Endothelial cell (in vitro differentiated cells): ENCODE measurements at regions not wholly inside any gene's neighbourhood (a gene's known extent, or its start where the extent isn't known, plus 50 kb on each side); places are given as distances from the start of the nearest gene placed in this dataset.

Experiments
- DNase-seq: peaks from one replicate; pipeline ENCODE4 v3.0.0; 2021; ENCODE audit warnings: low spot score
- H3K27ac Mint-ChIP-seq: one replicate; pipeline ENCODE4 v1.8.0; 2021; ENCODE audit warnings: mixed read lengths, inconsistent platforms; ENCODE audit not compliant: unreplicated experiment
- H3K27me3 Mint-ChIP-seq: one replicate; pipeline ENCODE4 v1.8.0; 2021; ENCODE audit warnings: mild to moderate bottlenecking, moderate library complexity, mixed read lengths, inconsistent platforms; ENCODE audit not compliant: unreplicated experiment
- H3K36me3 Mint-ChIP-seq: one replicate; pipeline ENCODE4 v1.8.0; 2021; ENCODE audit warnings: mild to moderate bottlenecking, low read depth, mixed read lengths, inconsistent platforms; ENCODE audit not compliant: unreplicated experiment
- H3K4me1 Mint-ChIP-seq: one replicate; pipeline ENCODE4 v1.8.0; 2021; ENCODE audit warnings: mild to moderate bottlenecking, mixed read lengths, inconsistent platforms; ENCODE audit not compliant: unreplicated experiment
- H3K4me3 Mint-ChIP-seq: one replicate; pipeline ENCODE4 v1.8.0; 2021; ENCODE audit warnings: mild to moderate bottlenecking, mixed read lengths, inconsistent platforms; ENCODE audit not compliant: unreplicated experiment
- H3K9me3 Mint-ChIP-seq: one replicate; pipeline ENCODE4 v1.8.0; 2021; ENCODE audit warnings: mixed read lengths, inconsistent platforms; ENCODE audit not compliant: unreplicated experiment
- TF ChIP-seq, protein P1 (sequence below): fragments of 200-600 bp; sonication (generic); IDR thresholded peaks from one replicate; pipeline ENCODE4 v1.5.0; 2021; ENCODE audit warnings: antibody characterized with exemption; ENCODE audit not compliant: unreplicated experiment

DNA sequence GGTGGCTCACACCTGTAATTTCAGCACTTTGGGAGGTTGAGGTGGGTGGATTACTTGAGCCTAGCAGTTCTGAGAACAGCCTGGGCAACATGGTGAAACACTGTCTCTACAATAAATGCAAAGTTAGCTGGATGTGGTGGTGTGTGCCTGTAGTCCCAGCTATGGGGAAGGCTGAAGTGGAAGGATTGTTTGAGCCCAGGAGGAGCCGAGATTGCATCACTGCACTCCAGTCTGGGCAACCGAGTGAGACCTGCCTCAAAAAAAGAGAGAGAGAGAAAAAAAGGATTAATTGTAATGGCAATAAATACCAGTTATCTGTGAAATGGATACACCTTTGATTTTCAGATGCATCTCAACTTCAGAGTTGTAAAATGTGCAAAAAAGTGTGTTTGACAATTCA, 58.8 kb downstream of the SPRY1 start:
- Mint-ChIP-seq H3K4me1 (no peaks in the 10 kb centered on the region), H3K36me3 (no peaks in the 10 kb centered on the region)

DNA sequence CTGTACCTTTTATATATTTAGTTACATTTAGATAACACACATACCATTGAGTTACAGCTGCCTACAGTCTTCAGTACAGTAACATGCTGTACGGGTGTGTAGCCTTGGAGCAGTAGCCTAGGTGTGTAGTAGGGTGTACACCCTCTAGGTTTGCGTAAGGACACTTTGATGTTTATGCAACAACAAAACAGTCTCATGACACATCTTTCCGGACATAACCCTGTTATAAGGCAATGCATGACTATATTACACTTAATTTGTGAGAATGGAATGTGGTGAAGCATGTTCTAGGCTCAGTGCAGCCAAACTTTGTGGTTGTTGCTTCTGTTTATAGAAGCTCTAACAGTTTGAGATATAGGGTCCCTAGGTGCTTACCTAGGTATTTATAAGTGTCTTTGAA, 65.4 kb downstream of the SPRY1 start:
- Mint-ChIP-seq H3K4me1 (no peaks in the 10 kb centered on the region), H3K27ac (no peak overlapping the region), H3K36me3 (no peaks in the 10 kb centered on the region), H3K27me3 (no peaks in the 10 kb centered on the region), H3K9me3 (no peaks in the 10 kb centered on the region), H3K4me3 (no peak overlapping the region)
- DNase-seq, result no peak
- TF ChIP-seq, protein P1, sequence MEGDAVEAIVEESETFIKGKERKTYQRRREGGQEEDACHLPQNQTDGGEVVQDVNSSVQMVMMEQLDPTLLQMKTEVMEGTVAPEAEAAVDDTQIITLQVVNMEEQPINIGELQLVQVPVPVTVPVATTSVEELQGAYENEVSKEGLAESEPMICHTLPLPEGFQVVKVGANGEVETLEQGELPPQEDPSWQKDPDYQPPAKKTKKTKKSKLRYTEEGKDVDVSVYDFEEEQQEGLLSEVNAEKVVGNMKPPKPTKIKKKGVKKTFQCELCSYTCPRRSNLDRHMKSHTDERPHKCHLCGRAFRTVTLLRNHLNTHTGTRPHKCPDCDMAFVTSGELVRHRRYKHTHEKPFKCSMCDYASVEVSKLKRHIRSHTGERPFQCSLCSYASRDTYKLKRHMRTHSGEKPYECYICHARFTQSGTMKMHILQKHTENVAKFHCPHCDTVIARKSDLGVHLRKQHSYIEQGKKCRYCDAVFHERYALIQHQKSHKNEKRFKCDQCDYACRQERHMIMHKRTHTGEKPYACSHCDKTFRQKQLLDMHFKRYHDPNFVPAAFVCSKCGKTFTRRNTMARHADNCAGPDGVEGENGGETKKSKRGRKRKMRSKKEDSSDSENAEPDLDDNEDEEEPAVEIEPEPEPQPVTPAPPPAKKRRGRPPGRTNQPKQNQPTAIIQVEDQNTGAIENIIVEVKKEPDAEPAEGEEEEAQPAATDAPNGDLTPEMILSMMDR, result no peak

More for the DNA sequence above, 58.8 kb downstream of the SPRY1 start:
- no peaks in the 10 kb centered on the region for H3K27me3 Mint-ChIP-seq
- DNase-seq, result no peak
- no peak overlapping the region for H3K4me3 Mint-ChIP-seq
- no peak overlapping the region for H3K27ac Mint-ChIP-seq
- TF ChIP-seq, protein P1, result no peak
- no peaks in the 10 kb centered on the region for H3K9me3 Mint-ChIP-seq

DNA sequence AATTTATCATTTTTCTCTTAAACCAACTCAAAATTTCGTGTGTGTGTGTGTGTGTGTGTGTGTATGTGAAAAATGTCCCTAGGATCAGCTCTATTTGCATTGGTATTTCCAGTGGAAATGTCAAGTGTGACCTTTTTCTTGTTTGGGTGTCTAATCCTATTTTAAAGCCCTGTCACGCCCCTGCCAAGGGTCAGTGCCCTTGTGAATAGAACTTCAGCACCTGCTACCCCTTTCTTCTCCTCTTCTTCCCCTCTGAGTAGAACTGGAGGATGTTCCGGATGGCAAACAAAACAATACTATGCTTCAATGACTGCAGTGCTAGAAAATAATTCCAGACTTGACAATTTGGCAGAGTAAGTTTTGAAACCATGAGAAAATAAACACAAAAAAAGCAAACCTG, 67.3 kb downstream of the SPRY1 start:
- H3K27ac Mint-ChIP-seq, result no peak overlapping the region
- TF ChIP-seq, protein P1, result no peak
- H3K27me3 Mint-ChIP-seq, result no peaks in the 10 kb centered on the region
- H3K36me3 Mint-ChIP-seq, result no peaks in the 10 kb centered on the region
- DNase-seq, result no peak
- H3K4me1 Mint-ChIP-seq, result no peaks in the 10 kb centered on the region
- no peak overlapping the region for H3K4me3 Mint-ChIP-seq
- H3K9me3 Mint-ChIP-seq, result no peaks in the 10 kb centered on the region

DNA sequence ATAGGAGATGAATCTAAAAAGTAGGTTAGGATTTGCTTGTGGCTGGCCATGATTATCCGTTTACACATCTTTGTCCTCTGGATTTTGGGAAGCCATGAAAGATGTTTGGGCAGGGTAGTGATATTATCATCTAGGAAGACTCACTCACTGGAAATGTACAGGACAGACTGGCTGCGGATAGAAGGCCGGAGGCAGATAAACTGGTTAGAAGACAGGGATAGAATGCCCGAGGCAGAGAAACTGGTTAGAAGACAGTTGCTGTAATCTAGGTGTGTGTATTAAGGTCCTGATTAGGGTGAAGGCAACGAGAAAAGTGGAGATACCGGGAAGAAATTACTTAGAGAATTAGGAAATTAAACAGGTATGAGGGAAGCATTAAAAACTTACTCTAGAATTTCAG, 68.8 kb downstream of the SPRY1 start:
- TF ChIP-seq, protein P1, result no peak
- H3K36me3 Mint-ChIP-seq, result no peaks in the 10 kb centered on the region
- no peaks in the 10 kb centered on the region for H3K4me1 Mint-ChIP-seq
- no peaks in the 10 kb centered on the region for H3K27me3 Mint-ChIP-seq
- no peak overlapping the region for H3K27ac Mint-ChIP-seq
- no peak for DNase-seq
- H3K9me3 Mint-ChIP-seq, result no peaks in the 10 kb centered on the region
- H3K4me3 Mint-ChIP-seq, result no peak overlapping the region

DNA sequence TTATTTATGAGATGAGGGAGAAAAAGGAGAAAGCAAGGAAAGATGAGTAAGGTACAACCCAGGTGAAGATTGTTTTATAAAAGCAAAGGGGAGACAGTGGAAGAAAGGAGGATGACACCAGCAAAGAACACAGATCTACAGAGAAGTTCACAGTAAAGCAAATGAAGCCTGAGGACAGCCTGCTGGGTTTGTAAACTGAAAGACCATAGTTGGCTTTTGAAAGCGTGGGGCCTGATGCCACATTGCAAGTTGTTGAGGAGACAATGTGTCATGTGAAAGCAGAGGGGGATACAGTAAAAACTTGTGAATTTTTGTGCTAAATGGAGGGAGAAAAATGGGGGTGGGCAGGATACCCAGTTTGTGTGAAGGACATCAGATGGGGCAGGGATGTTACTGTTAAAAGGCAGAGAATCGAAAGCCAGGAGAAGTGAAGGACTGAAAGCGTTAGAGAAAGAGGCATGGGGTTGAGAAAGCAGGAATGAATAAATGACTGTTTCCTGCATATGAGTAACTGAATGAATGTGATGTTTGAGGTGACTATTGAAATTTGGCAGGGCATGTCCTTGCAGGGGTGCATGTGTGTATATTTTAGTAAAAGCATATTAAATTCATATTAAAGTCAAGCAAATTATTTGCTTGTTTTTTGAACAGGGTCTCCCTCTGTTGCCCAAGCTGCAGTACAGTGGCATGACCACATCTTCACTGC, 69.6 kb downstream of the SPRY1 start:
- Mint-ChIP-seq H3K36me3 (no peaks in the 10 kb centered on the region), H3K27ac (no peak overlapping the region), H3K4me3 (no peak overlapping the region), H3K27me3 (no peaks in the 10 kb centered on the region), H3K9me3 (no peaks in the 10 kb centered on the region), H3K4me1 (no peaks in the 10 kb centered on the region)
- TF ChIP-seq, protein P1, result no peak
- no peak for DNase-seq
